ENCODE measurements at regions not wholly inside any gene's neighbourhood (a gene's known extent, or its start where the extent isn't known, plus 50 kb on each side); places are given as distances from the start of the nearest gene placed in this dataset.

- H3K9ac ChIP-seq (replicated peaks in 1 of 4; ENCODE audit: extremely low read depth in 1 of 4, low read depth in 3 of 4, low read length in 3 of 4) = no peak overlapping the region
- H3K18ac ChIP-seq (ENCODE audit: extremely low read depth, low read length) = no peak overlapping the region
- no peak overlapping the region for H4K5ac ChIP-seq (ENCODE audit: insufficient read length, low read depth, low read length)
- POLR2A ChIA-PET (ENCODE audit: partially characterized antibody) = no interaction called here
- no peak overlapping the region for H2BK120ac ChIP-seq (replicated peaks; ENCODE audit: low read depth, low read length)
- no peaks in the 10 kb centered on the region for H3K23me2 ChIP-seq (ENCODE audit: low read depth, low read length)
- H3K56ac ChIP-seq (replicated peaks; ENCODE audit: insufficient read length, low read depth, low read length) = no peak overlapping the region
- H3K4ac ChIP-seq (replicated peaks; ENCODE audit: insufficient read length, low read depth, low read length) = no peak overlapping the region
- no peak overlapping the region for H4K91ac ChIP-seq (replicated peaks; ENCODE audit: insufficient read length, low read length)
- peaks cover 0 to 2% (median under 1%) of the 10 kb centered on the region in 4 experiments; a peak in 1 of 7 replicates for H3K4me1 ChIP-seq (replicated peaks in 1 of 4; ENCODE audit: control insufficient read depth in 3 of 4, insufficient read depth in 4 of 4, low read length in 3 of 4)
- no peak overlapping the region for H3K4me3 ChIP-seq (ENCODE audit: extremely low read depth in 1 of 4, insufficient read depth in 2 of 4, low read depth in 3 of 4, low read length in 4 of 4)
- FAIRE-seq (no peak), DNase-seq (ENCODE audit: low read depth in 1 of 2, low spot score in 2 of 2) (no peak)
- H2BK12ac ChIP-seq (ENCODE audit: low read depth, low read length) = no peak overlapping the region
- H2BK15ac ChIP-seq (ENCODE audit: low read length) = no peak overlapping the region
- WGBS, 2 experiments (ENCODE audit: extremely low coverage in 1 of 2, insufficient coverage in 1 of 2, insufficient read length in 1 of 2, insufficient replicate concordance in 2 of 2, low coverage in 1 of 2, low lambda C conversion rate in 2 of 2, missing lambda C conversion rate in 1 of 2) = 91% methylated on average over 12 of the region's 12 CpGs; no CpG with 5 or more reads in 1 of the 2 experiments
- H2BK20ac ChIP-seq (ENCODE audit: low read length) = no peak overlapping the region
- no peaks in the 10 kb centered on the region for H3K79me2 ChIP-seq (ENCODE audit: control insufficient read depth in 1 of 2, insufficient read depth in 2 of 2, low read length in 2 of 2)
- no peak overlapping the region for H3K14ac ChIP-seq (ENCODE audit: insufficient read length)
- H4K20me1 ChIP-seq (replicated peaks in 1 of 2; ENCODE audit: control insufficient read depth in 1 of 2, insufficient read depth in 2 of 2, low read length in 2 of 2) = peaks cover 0 to 1% of the 10 kb centered on the region in 2 experiments
- H4K8ac ChIP-seq (ENCODE audit: extremely low read depth, insufficient read depth, low read length) = no peak overlapping the region; the same call in 1 of the 2 replicates
- no peak overlapping the region for H3K23ac ChIP-seq (ENCODE audit: insufficient read length)
- no peak overlapping the region for H3K4me2 ChIP-seq (ENCODE audit: insufficient read depth in 1 of 2, low read depth in 2 of 2, low read length in 2 of 2)
- no peak overlapping the region for H2BK5ac ChIP-seq (ENCODE audit: low read depth, low read length)
- H3K36me3 ChIP-seq (ENCODE audit: control insufficient read depth in 2 of 4, insufficient read depth in 4 of 4, low read length in 3 of 4) = no peaks in the 10 kb centered on the region
- CTCF ChIA-PET (ENCODE audit: partially characterized antibody) = no interaction called here
- TF ChIP-seq SP2 (IDR thresholded peaks at IDR 0.05; ENCODE audit: low read length) = no peak
- no peak for TF ChIP-seq SAP30 (IDR thresholded peaks at IDR 0.05; ENCODE audit: insufficient read depth, insufficient replicate concordance, low read length)
- no peak for TF ChIP-seq SRF (IDR thresholded peaks at IDR 0.05; ENCODE audit: low read depth, low read length)
- TF ChIP-seq TAF1 (IDR thresholded peaks at IDR 0.05; ENCODE audit: low read depth, low read length) = no peak
- TF ChIP-seq YY1 (IDR thresholded peaks at IDR 0.05; ENCODE audit: low read depth, low read length) = no peak
- TF ChIP-seq POLR2AphosphoS5 (IDR thresholded peaks at IDR 0.05; ENCODE audit: low read depth, low read length) = no peak
- no peak overlapping the region for H3K27ac ChIP-seq (ENCODE audit: low read depth, low read length)
- no peaks in the 10 kb centered on the region for H3K27me3 ChIP-seq (replicated peaks in 1 of 4; ENCODE audit: control insufficient read depth in 3 of 4, extremely low read depth in 1 of 4, insufficient read depth in 3 of 4, low read length in 3 of 4)
- no peak overlapping the region for H2AK5ac ChIP-seq (ENCODE audit: low read depth, low read length)
- H3K79me1 ChIP-seq (ENCODE audit: low read depth, low read length) = no peaks in the 10 kb centered on the region
- no peaks in the 10 kb centered on the region for H3K9me3 ChIP-seq (ENCODE audit: insufficient read depth in 2 of 2, low read depth in 1 of 2, low read length in 1 of 2)
- H2AFZ ChIP-seq (ENCODE audit: low read length) = no peak overlapping the region
Measured at GRCh38 chr2:395886-396285, 108.0 kb upstream of the ALKAL2 start.
